Urothelium cell line (cell line): ENCODE measurements at regions not wholly inside any gene's neighbourhood (a gene's known extent, or its start where the extent isn't known, plus 50 kb on each side); places are given as distances from the start of the nearest gene placed in this dataset.
A peak's percentile ranks its signal among the peaks of the same experiment; 100 is the strongest.

Source experiments
- DNase-seq: peaks from one replicate; pipeline ENCODE4 v3.0.0; 2011; ENCODE audit warnings: low spot score, mixed read lengths
- FAIRE-seq: peaks from 2 replicates; lab custom pipeline; 2011; peaks lifted over from hg19 to GRCh38; lab: Jason Lieb, UNC

DNA sequence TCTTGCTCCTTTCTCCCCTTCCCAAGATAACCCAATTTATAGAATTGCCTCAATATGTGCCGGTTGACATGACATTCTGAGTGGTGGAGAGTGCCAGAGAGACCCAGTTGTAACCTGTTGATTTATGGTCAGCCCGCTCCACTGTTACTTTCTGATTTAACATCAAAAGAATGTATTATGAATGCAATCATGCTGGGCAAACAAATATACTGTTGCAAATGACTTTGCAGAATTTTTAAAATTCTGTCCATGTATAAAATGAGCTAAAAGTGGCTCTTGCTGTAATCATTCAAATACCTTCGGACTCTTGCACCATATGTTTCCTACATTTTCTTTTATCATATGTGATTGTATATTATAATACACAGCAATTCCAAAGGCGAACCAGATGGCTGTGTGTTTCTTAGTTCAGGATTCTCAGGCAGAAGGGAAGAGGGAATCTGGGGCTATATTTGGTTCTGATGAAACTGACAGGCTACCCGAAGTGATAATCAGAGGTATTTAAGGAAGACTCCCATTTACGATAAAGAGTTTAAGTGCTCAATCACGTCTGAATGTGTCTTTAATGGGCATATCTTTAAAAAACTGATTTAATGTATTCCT lies 131.7 kb downstream of the CLCN4 start:
- FAIRE-seq: no peak
- DNase-seq: no peak

GRCh38 chrX:10296576-10296975 lies 139.8 kb downstream of the CLCN4 start:
- no peak for FAIRE-seq
- DNase-seq: no peak

GRCh38 chrX:10310511-10310910 lies 153.7 kb downstream of the CLCN4 start:
- no peak for DNase-seq
- FAIRE-seq: no peak

GRCh38 chrX:10314530-10315104 lies 157.8 kb downstream of the CLCN4 start:
- DNase-seq: no peak
- no peak for FAIRE-seq

DNA sequence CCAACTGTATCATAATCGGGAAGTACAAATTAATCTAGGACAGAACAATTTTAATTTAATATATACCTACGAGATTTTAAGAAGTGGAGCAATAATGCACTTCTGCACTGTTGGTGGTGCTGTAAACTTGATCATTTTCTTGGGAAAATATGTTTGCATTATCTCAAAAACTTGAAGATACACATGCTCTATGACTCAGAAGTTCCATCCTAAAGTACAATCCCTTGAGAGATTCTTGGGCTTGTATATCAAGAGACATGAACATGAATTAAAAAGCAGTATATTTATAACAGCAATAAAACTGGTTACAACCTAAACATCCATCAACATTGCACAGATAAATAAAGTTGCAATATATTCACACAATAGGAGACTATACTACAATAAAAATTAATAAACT lies 168.8 kb downstream of the CLCN4 start:
- FAIRE-seq (no peak), DNase-seq (no peak)

GRCh38 chrX:10326578-10326977 lies 169.8 kb downstream of the CLCN4 start:
- DNase-seq (no peak), FAIRE-seq (no peak)

- FAIRE-seq (no peak), DNase-seq (peak; percentile 20)
These were observed 170.9 kb downstream of the CLCN4 start for GRCh38 chrX:10327651-10328050.

GRCh38 chrX:10329984-10330383 lies 173.2 kb downstream of the CLCN4 start:
- FAIRE-seq: no peak

GRCh38 chrX:10341309-10341708 lies 184.5 kb downstream of the CLCN4 start:
- DNase-seq (no peak), FAIRE-seq (no peak)

More at GRCh38 chrX:10329984-10330383, 173.2 kb downstream of the CLCN4 start:
- DNase-seq: no peak

DNA sequence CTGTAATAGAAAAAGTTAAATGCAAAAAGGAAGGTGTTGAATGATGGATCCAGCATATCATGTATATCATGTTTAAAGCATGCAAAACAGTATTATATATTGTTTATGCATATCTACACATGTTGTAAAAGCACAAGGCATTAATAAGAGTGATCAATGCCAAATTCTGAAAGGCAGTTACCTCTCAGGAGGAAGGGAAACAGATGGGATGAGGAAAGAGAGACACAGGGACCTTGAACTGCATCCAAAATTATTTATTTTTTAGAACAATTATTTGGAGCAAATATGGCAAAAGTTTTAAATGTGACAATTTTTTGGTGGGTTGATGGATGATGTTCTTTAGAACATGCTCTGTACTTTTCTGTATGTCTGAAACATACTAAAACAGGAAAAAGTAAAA lies 193.4 kb downstream of the CLCN4 start:
- DNase-seq (no peak), FAIRE-seq (no peak)

DNA sequence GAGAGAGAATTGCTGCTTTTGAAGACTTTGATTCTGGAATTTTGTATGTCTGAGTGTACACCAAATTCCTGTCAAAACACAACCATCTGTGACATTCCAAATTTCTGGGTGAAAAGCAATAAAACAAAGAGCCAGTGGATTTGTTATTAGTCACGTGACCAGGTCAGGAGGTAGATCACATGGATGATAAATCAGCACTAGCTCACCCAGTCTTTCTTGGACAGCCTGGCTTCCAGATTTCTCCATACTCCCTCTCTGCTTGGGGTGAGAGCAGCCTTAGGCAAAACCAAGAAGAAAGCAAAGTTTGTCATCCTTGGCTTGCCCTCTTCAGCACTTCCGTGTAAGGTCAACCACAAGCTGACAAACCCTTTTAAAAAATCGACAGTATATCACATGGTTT lies 194.2 kb downstream of the CLCN4 start:
- no peak for DNase-seq
- no peak for FAIRE-seq

GRCh38 chrX:10352536-10352935 lies 195.8 kb downstream of the CLCN4 start:
- FAIRE-seq: no peak

GRCh38 chrX:10356979-10357378 lies 200.2 kb downstream of the CLCN4 start:
- FAIRE-seq (no peak), DNase-seq (no peak)

More at GRCh38 chrX:10352536-10352935, 195.8 kb downstream of the CLCN4 start:
- DNase-seq: no peak

DNA sequence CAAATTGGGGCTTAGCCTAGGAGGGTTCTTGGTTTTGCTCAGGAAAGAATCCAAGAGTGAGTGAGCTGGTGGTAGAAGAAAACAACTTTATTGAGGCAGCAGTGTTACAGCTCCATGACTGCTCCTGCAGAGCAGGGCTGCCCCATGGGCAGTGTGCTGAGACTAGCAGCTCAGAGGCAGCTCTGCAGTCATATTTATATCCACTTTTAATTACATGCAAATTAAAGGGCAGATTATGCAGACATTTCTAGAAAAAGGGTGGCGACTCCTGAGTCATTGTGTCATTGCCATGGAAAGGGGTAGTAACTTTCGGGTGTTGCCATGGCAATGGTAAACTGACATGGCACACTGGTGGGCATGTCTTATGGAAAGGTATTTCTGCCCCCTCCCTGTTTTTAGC lies 202.2 kb downstream of the CLCN4 start:
- FAIRE-seq (no peak), DNase-seq (no peak)

GRCh38 chrX:10360116-10360515 lies 203.3 kb downstream of the CLCN4 start:
- DNase-seq: peak; percentile 0
- no peak for FAIRE-seq

DNA sequence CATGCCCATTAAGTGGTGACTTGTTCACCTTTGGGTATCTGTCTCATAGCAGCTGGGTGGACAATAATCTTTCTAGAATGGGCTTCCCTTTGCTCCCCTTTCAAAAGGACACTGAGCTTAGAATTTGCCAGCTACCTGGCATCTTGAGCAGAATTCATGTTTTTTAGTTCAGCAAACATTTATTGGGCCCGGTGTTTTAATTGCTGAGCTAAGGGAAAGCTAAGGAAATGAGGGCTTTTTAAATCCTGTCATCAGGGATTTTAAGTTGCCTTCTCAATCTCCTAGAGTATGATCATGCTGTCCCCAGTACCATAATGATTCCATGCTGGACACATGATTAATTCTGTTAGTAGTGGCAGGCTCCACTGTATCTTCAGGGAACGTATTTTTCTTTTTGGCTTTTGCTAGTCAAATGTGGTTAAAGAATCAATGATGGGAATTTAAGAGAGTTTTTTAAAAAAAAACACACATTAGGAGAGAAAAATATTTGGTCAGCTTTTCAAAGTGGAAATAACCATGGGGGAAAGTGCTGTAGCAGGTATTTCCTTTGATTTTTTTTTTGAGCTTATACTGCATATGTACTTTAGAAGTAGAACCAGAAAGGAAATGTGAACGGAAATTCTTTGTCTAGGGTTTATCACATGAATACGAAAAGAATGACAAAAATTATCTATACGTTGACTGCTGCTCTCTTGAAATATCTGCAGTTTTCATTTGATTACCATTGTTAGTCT lies 208.9 kb downstream of the CLCN4 start:
- FAIRE-seq: no peak
- no peak for DNase-seq

DNA sequence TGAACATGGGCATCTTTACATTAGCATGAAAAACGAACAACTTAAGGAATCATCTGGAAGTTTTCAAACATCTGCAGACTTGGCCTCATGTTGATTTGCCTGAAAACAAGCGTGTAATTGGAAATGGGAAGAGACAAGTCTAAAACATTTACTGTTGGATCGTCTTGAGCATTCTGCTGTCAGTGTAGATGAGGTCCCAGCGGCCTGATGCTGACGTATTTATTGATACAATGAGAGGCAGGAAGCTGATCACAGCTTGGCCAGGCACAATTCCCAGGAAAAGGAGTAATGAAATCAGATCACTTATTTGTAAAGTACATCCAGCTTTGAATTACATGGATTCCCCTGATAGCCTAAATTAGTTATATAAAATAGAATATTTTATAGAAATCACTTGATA lies 210.6 kb downstream of the CLCN4 start:
- no peak for FAIRE-seq
- no peak for DNase-seq

DNA sequence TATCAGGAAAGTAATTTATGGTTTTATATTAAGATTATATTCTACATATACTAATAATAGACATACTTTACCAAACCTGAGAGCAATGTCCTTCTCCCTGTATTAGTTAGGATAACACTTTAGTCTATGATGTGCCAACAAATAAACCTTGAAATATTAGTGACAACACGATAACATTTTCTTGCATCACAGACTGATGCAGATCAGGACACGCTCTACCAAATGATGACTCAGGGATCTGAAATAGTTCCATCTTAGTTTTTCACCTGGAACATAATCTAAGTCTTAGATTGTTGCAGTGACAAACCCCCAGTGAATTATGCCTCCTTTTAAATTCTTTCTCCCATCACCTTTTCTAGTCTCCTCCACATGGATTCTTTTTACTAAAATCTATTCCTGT lies 214.2 kb downstream of the CLCN4 start:
- DNase-seq (no peak), FAIRE-seq (no peak)

DNA sequence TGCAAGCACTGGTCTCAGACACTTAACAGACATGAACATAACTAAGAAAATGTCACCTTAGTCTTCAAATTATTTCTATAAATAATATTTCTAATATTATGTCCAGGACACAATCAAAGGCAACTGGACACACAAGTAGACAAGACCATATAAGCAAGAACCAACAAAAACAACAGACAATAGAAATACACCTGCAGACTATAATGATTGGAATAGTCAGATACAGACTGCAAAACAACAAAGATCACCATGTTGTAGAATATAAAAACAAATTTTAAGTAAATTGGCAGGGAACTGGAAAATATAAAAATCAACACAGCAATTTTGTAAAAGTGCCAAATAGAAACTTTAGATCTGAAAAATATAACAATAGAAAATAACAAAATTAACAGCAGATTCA lies 220.7 kb downstream of the CLCN4 start:
- DNase-seq (no peak), FAIRE-seq (no peak)

- DNase-seq (no peak), FAIRE-seq (no peak)
These were observed 223.1 kb downstream of the CLCN4 start for GRCh38 chrX:10379878-10380277.

- DNase-seq: no peak
- FAIRE-seq: no peak
These were observed 223.5 kb downstream of the CLCN4 start for GRCh38 chrX:10380300-10380699.

DNA sequence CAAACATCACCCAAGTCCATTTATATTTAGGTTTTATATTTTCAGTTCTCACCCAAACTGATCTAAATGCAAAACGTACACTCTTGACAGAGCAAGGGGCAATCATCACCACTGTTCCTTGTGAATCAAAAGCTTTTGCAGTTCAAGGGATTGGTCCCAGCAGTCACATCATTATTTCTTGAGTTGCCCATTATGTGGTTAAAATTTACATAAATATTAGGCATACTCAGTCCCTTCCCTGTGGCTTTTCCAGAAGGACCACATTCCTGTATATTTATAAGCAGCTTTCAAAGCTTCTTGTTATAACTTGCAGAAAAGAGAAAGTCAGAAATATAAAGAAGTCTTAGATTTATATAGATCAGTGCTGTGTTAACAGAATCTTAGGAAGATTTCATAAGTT lies 224.4 kb downstream of the CLCN4 start:
- DNase-seq (no peak), FAIRE-seq (no peak)
